T-helper 1 cell treated with Interleukin-12 subunit alpha and Interleukin-12 subunit beta and Interleukin-4 antibody, amounts not matched to agents 30 μg/mL and 1 μg/mL, for 36 hours (primary cell): ENCODE measurements at regions not wholly inside any gene's neighbourhood (a gene's known extent, or its start where the extent isn't known, plus 50 kb on each side); places are given as distances from the start of the nearest gene placed in this dataset.
"Not testable (repeated sequence)": the region's sequence is repeated elsewhere in the genome, so short reads cannot be mapped to it uniquely, and the experiment has no call there.

Source experiments
- H3K27ac Mint-ChIP-seq: one replicate; pipeline ENCODE4 v1.8.0; 2021; ENCODE audit warnings: mild to moderate bottlenecking, mixed read lengths
- H3K27me3 Mint-ChIP-seq: one replicate; pipeline ENCODE4 v1.8.0; 2021; ENCODE audit warnings: low read depth, mixed read lengths
- H3K36me3 Mint-ChIP-seq: one replicate; pipeline ENCODE4 v1.8.0; 2021; ENCODE audit warnings: low read depth, mixed read lengths
- H3K4me1 Mint-ChIP-seq: one replicate; pipeline ENCODE4 v1.8.0; 2021; ENCODE audit warnings: low read depth, mixed read lengths
- H3K4me3 Mint-ChIP-seq: one replicate; pipeline ENCODE4 v1.8.0; 2021; ENCODE audit warnings: mild to moderate bottlenecking, moderate library complexity, mixed read lengths
- H3K9me3 Mint-ChIP-seq: one replicate; pipeline ENCODE4 v1.8.0; 2021; ENCODE audit warnings: mixed read lengths

- Mint-ChIP-seq H3K9me3 (peaks cover 29% of the 10 kb centered on the region), H3K4me1 (no peaks in the 10 kb centered on the region), H3K27ac (no peak overlapping the region), H3K4me3 (no peak overlapping the region), H3K27me3 (no peaks in the 10 kb centered on the region), H3K36me3 (no peaks in the 10 kb centered on the region)
Measured at GRCh38 chr7:68587599-68587998, 1010.7 kb upstream of the AUTS2 start.

GRCh38 chr7:68601826-68602225, 996.4 kb upstream of the AUTS2 start:
- Mint-ChIP-seq H3K4me1 (no peaks in the 10 kb centered on the region), H3K36me3 (no peaks in the 10 kb centered on the region), H3K27me3 (no peaks in the 10 kb centered on the region), H3K9me3 (peaks cover 23% of the 10 kb centered on the region), H3K4me3 (no peak overlapping the region), H3K27ac (no peak overlapping the region)

GRCh38 chr7:68604541-68604940, 993.7 kb upstream of the AUTS2 start:
- Mint-ChIP-seq H3K4me1 (no peaks in the 10 kb centered on the region), H3K27me3 (no peaks in the 10 kb centered on the region), H3K27ac (no peak overlapping the region), H3K36me3 (no peaks in the 10 kb centered on the region), H3K9me3 (peaks cover 37% of the 10 kb centered on the region), H3K4me3 (no peak overlapping the region)

- no peak overlapping the region for H3K4me3 Mint-ChIP-seq
- peaks cover 37% of the 10 kb centered on the region for H3K9me3 Mint-ChIP-seq
- H3K36me3 Mint-ChIP-seq: no peaks in the 10 kb centered on the region
- no peaks in the 10 kb centered on the region for H3K27me3 Mint-ChIP-seq
- no peak overlapping the region for H3K27ac Mint-ChIP-seq
- no peaks in the 10 kb centered on the region for H3K4me1 Mint-ChIP-seq
Measured at GRCh38 chr7:68610701-68611100, 987.6 kb upstream of the AUTS2 start.

- Mint-ChIP-seq H3K27ac (no peak overlapping the region), H3K36me3 (no peaks in the 10 kb centered on the region), H3K4me1 (no peaks in the 10 kb centered on the region), H3K27me3 (no peaks in the 10 kb centered on the region), H3K4me3 (no peak overlapping the region), H3K9me3 (peaks cover 33% of the 10 kb centered on the region)
Measured at GRCh38 chr7:68613405-68613804, 984.9 kb upstream of the AUTS2 start.

- H3K36me3 Mint-ChIP-seq: no peaks in the 10 kb centered on the region
- H3K9me3 Mint-ChIP-seq: peaks cover 31% of the 10 kb centered on the region
- H3K27ac Mint-ChIP-seq: no peak overlapping the region
- H3K4me3 Mint-ChIP-seq: no peak overlapping the region
- H3K27me3 Mint-ChIP-seq: no peaks in the 10 kb centered on the region
- no peaks in the 10 kb centered on the region for H3K4me1 Mint-ChIP-seq
Measured at GRCh38 chr7:68613897-68614296, 984.4 kb upstream of the AUTS2 start.

GRCh38 chr7:68619526-68619925, 978.7 kb upstream of the AUTS2 start:
- Mint-ChIP-seq H3K9me3 (peaks cover 32% of the 10 kb centered on the region), H3K4me1 (no peaks in the 10 kb centered on the region), H3K27me3 (no peaks in the 10 kb centered on the region), H3K27ac (no peak overlapping the region), H3K4me3 (no peak overlapping the region), H3K36me3 (no peaks in the 10 kb centered on the region)

GRCh38 chr7:68622500-68622899, 975.8 kb upstream of the AUTS2 start:
- Mint-ChIP-seq H3K4me1 (no peaks in the 10 kb centered on the region), H3K27me3 (no peaks in the 10 kb centered on the region), H3K4me3 (no peak overlapping the region), H3K36me3 (no peaks in the 10 kb centered on the region), H3K27ac (no peak overlapping the region), H3K9me3 (peaks cover 41% of the 10 kb centered on the region)

GRCh38 chr7:68623030-68623429, 975.2 kb upstream of the AUTS2 start:
- no peaks in the 10 kb centered on the region for H3K4me1 Mint-ChIP-seq
- peaks cover 41% of the 10 kb centered on the region for H3K9me3 Mint-ChIP-seq
- no peak overlapping the region for H3K27ac Mint-ChIP-seq
- no peak overlapping the region for H3K4me3 Mint-ChIP-seq
- H3K36me3 Mint-ChIP-seq: no peaks in the 10 kb centered on the region
- H3K27me3 Mint-ChIP-seq: no peaks in the 10 kb centered on the region

GRCh38 chr7:68627247-68627864, 970.9 kb upstream of the AUTS2 start:
- no peak overlapping the region for H3K4me3 Mint-ChIP-seq
- no peaks in the 10 kb centered on the region for H3K4me1 Mint-ChIP-seq
- no peak overlapping the region for H3K27ac Mint-ChIP-seq
- peaks cover 51% of the 10 kb centered on the region for H3K9me3 Mint-ChIP-seq
- H3K27me3 Mint-ChIP-seq: no peaks in the 10 kb centered on the region
- H3K36me3 Mint-ChIP-seq: no peaks in the 10 kb centered on the region

- H3K36me3 Mint-ChIP-seq, H3K4me1 Mint-ChIP-seq, H3K4me3 Mint-ChIP-seq, H3K27me3 Mint-ChIP-seq, H3K27ac Mint-ChIP-seq: not testable (repeated sequence)
- H3K9me3 Mint-ChIP-seq: peaks cover 49% of the 10 kb centered on the region
Measured at GRCh38 chr7:68630914-68631313, 967.4 kb upstream of the AUTS2 start.

GRCh38 chr7:68640103-68640502, 958.2 kb upstream of the AUTS2 start:
- Mint-ChIP-seq H3K36me3 (no peaks in the 10 kb centered on the region), H3K4me1 (no peaks in the 10 kb centered on the region), H3K27me3 (no peaks in the 10 kb centered on the region), H3K27ac (no peak overlapping the region), H3K4me3 (no peak overlapping the region), H3K9me3 (peaks cover 19% of the 10 kb centered on the region)

- Mint-ChIP-seq H3K9me3 (peaks cover 24% of the 10 kb centered on the region), H3K27ac (no peak overlapping the region), H3K4me3 (no peak overlapping the region), H3K4me1 (no peaks in the 10 kb centered on the region), H3K36me3 (no peaks in the 10 kb centered on the region), H3K27me3 (no peaks in the 10 kb centered on the region)
Measured at GRCh38 chr7:68642727-68643126, 955.5 kb upstream of the AUTS2 start.

GRCh38 chr7:68663392-68663791, 934.9 kb upstream of the AUTS2 start:
- Mint-ChIP-seq H3K4me3 (no peak overlapping the region), H3K27me3 (no peaks in the 10 kb centered on the region), H3K9me3 (peaks cover 28% of the 10 kb centered on the region), H3K27ac (no peak overlapping the region), H3K4me1 (no peaks in the 10 kb centered on the region), H3K36me3 (no peaks in the 10 kb centered on the region)

- peaks cover 2% of the 10 kb centered on the region for H3K36me3 Mint-ChIP-seq
- H3K27me3 Mint-ChIP-seq: no peaks in the 10 kb centered on the region
- no peak overlapping the region for H3K27ac Mint-ChIP-seq
- no peak overlapping the region for H3K4me3 Mint-ChIP-seq
- H3K9me3 Mint-ChIP-seq: peaks cover 39% of the 10 kb centered on the region
- no peaks in the 10 kb centered on the region for H3K4me1 Mint-ChIP-seq
Measured at GRCh38 chr7:68671046-68671445, 927.2 kb upstream of the AUTS2 start.

- Mint-ChIP-seq H3K4me1 (no peaks in the 10 kb centered on the region), H3K4me3 (no peak overlapping the region), H3K27me3 (no peaks in the 10 kb centered on the region), H3K36me3 (peaks cover 2% of the 10 kb centered on the region), H3K27ac (no peak overlapping the region), H3K9me3 (peaks cover 39% of the 10 kb centered on the region)
Measured at GRCh38 chr7:68671671-68672070, 926.6 kb upstream of the AUTS2 start.
